B cell (primary cell): ENCODE measurements at regions not wholly inside any gene's neighbourhood (a gene's known extent, or its start where the extent isn't known, plus 50 kb on each side); places are given as distances from the start of the nearest gene placed in this dataset.
A peak's percentile ranks its signal among the peaks of the same experiment; 100 is the strongest.

ENCODE experiments used
- ATAC-seq: fragments of 200-7000 bp; cut with Tn5 transposase; one replicate; pipeline ENCODE4 v1.10.0; 2021; ENCODE audit warnings: low read depth, mild to moderate bottlenecking, moderate number of reproducible peaks, moderate library complexity
- CTCF ChIA-PET: fragments of 350-600 bp; sonication (Branson Sonifier 250); formaldehyde crosslinking; loops from one replicate; lab custom pipeline; 2021; ENCODE audit warnings: antibody characterized with exemption, inconsistent platforms; lab: Charles Lee
- POLR2A ChIA-PET: fragments of 350-600 bp; sonication (Branson Sonifier 250); formaldehyde crosslinking; loops from one replicate; lab custom pipeline; 2021; ENCODE audit warnings: antibody characterized with exemption; lab: Charles Lee
- DNase-seq: peaks from one replicate; pipeline ENCODE4 v3.0.0; 2013
- H2AFZ ChIP-seq: 2 replicates; pipeline ENCODE4 v1.6.1; 2012; ENCODE audit warnings: mild to moderate bottlenecking, low read depth, low read length; ENCODE audit not compliant: insufficient read depth, poor library complexity, severe bottlenecking
- H3K27ac ChIP-seq, 2 donors: 1 replicate in 1 of 2; 2 replicates in 1 of 2; pipeline ENCODE4 v1.5.1; 2012 to 2013; ENCODE audit warnings: low read length in 2 of 2, mild to moderate bottlenecking in 2 of 2, moderate library complexity in 1 of 2
- H3K27me3 ChIP-seq, 4 experiments: fragments of 200-600 bp in 1 of 4; sonication (generic) in 1 of 4; replicated peaks in 1 of 4; 1 replicate in 2 of 4; 2 replicates in 2 of 4; pipeline versions ENCODE4 v1.6.1 to v1.7.0; 2013 to 2016; ENCODE audit warnings: low read length in 3 of 4, mild to moderate bottlenecking in 2 of 4, mixed read lengths in 1 of 4, moderate library complexity in 1 of 4; ENCODE audit not compliant: insufficient read depth in 4 of 4, control insufficient read depth in 3 of 4; ENCODE audit errors: control extremely low read depth in 1 of 4
- H3K36me3 ChIP-seq, 2 experiments: replicated peaks in 1 of 2; 1 replicate in 1 of 2; 2 replicates in 1 of 2; pipeline versions ENCODE4 v1.6.1 to v1.7.1; 2013; ENCODE audit warnings: low read length in 1 of 2; ENCODE audit not compliant: insufficient read depth in 2 of 2, control insufficient read depth in 1 of 2; ENCODE audit errors: control extremely low read depth in 1 of 2, extremely low read depth in 1 of 2
- H3K4me1 ChIP-seq, 2 donors: fragments of 200-600 bp in 1 of 2; sonication (generic) in 1 of 2; 1 replicate in 1 of 2; 2 replicates in 1 of 2; pipeline versions ENCODE4 v1.5.1 to v1.6.1; 2013 to 2017; ENCODE audit warnings: low read length in 2 of 2; ENCODE audit not compliant: control insufficient read depth in 2 of 2, insufficient read depth in 2 of 2
- H3K4me2 ChIP-seq: replicated peaks from 2 replicates; pipeline ENCODE3; 2012; ENCODE audit warnings: mild to moderate bottlenecking, low read depth, low read length; ENCODE audit not compliant: poor library complexity, severe bottlenecking
- H3K4me3 ChIP-seq, 5 experiments: fragments of 200-600 bp in 1 of 5; sonication (generic) in 1 of 5; 1 replicate in 3 of 5; 2 replicates in 2 of 5; pipeline versions ENCODE4 v1.5.1 to v1.7.0; 2011 to 2016; ENCODE audit warnings: low read length in 4 of 5, mild to moderate bottlenecking in 4 of 5, low read depth in 2 of 5, control low read depth in 1 of 5, moderate library complexity in 1 of 5; ENCODE audit not compliant: insufficient read depth in 1 of 5; ENCODE audit errors: control extremely low read depth in 1 of 5, extremely low read depth in 1 of 5
- H3K79me2 ChIP-seq: fragments of 200-600 bp; sonication (generic); one replicate; pipeline ENCODE4 v1.6.0; 2016; ENCODE audit warnings: low read length; ENCODE audit not compliant: control insufficient read depth, insufficient read depth
- H3K9ac ChIP-seq: fragments of 200-600 bp; sonication (generic); 2 replicates; pipeline ENCODE4 v1.6.1; 2017; ENCODE audit warnings: mild to moderate bottlenecking, low read length, moderate library complexity
- H3K9me3 ChIP-seq, 3 donors: one replicate each; pipeline versions ENCODE4 v1.6.1 to v1.7.1; 2013; ENCODE audit warnings: low read length in 2 of 3; ENCODE audit not compliant: control insufficient read depth in 2 of 3, insufficient read depth in 1 of 3; ENCODE audit errors: control extremely low read depth in 1 of 3
- H4K20me1 ChIP-seq: 2 replicates; pipeline ENCODE4 v1.6.0; 2012; ENCODE audit warnings: mild to moderate bottlenecking, low read length; ENCODE audit not compliant: insufficient read depth, control insufficient read depth, poor library complexity, severe bottlenecking
- H3K27ac Mint-ChIP-seq: one replicate; pipeline ENCODE4 v1.8.0; 2021; ENCODE audit warnings: mixed read lengths
- H3K27me3 Mint-ChIP-seq: one replicate; pipeline ENCODE4 v1.8.0; 2021; ENCODE audit warnings: mixed read lengths
- H3K4me1 Mint-ChIP-seq: one replicate; pipeline ENCODE4 v1.8.0; 2021; ENCODE audit warnings: mixed read lengths
- H3K4me3 Mint-ChIP-seq: one replicate; pipeline ENCODE4 v1.8.0; 2021; ENCODE audit warnings: mixed read lengths
- H3K9me3 Mint-ChIP-seq: one replicate; pipeline ENCODE4 v1.8.0; 2022; ENCODE audit warnings: mixed read lengths; ENCODE audit not compliant: insufficient read depth
- EZH2 ChIP-seq: IDR thresholded peaks from 2 replicates; pipeline ENCODE4 v1.6.1; 2012; ENCODE audit warnings: borderline replicate concordance, low read depth, mild to moderate bottlenecking, moderate library complexity, low read length; ENCODE audit not compliant: insufficient read depth, poor library complexity, severe bottlenecking
- WGBS: methylation state at CpG from one replicate; pipeline ENCODE4 v1.1.5; 2013; ENCODE audit warnings: missing lambda C conversion rate; ENCODE audit not compliant: insufficient coverage; 5-methylcytosine and 5-hydroxymethylcytosine counted together
- intact Hi-C: fragments of 100-400 bp; cut with micrococcal nuclease; formaldehyde crosslinking; loops from one replicate; pipeline ENCODE4 v1.10.0; 2022
- TF ChIP-seq, protein P1 (sequence below): fragments of 200-600 bp; IDR thresholded peaks from one replicate; pipeline ENCODE4 v1.8.0; 2022; ENCODE audit warnings: antibody characterized with exemption, mild to moderate bottlenecking

DNA sequence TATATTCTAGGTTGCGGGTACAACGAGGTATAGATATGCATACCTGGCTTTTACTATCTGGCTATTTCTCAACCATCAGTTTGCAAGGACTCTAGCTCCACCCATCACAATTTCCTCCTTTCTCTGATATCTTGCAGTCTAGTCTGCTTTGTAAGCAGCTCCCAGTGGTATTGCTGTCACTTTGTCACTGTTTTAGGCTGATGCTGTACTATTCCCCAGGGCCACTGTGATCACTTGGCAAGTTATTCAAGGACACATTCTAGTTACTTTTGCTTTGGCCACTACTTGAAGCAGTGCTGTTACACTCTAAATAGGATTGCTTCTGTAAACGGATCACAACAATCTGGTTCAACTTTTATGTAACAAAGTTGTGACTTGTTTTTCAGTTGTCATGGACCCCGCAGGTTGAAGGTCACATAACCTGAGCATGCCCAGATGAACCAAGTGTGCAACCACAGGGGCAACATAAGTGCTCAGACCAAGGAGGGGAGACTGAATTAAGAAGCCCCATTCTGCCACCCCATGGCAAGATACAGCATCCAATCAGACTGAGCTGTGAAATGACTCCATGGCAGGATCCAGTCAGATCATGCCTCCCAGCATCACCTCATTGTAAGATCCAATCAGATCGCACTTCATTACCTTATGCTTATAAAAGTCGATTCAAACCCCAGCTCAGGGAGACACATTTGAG lies 588.4 kb upstream of the CITED2 start:
- no peak overlapping the region for H3K4me3 ChIP-seq
- no peaks in the 10 kb centered on the region for H3K27me3 ChIP-seq
- no peaks in the 10 kb centered on the region for H4K20me1 ChIP-seq
- no peak overlapping the region for H3K4me2 ChIP-seq
- ChIA-PET POLR2A (no interaction called here), CTCF (no interaction called here)
- H3K9me3 ChIP-seq = no peaks in the 10 kb centered on the region
- no peaks in the 10 kb centered on the region for H3K36me3 ChIP-seq
- intact Hi-C loops = no loop called here
- H3K27ac ChIP-seq = no peak overlapping the region
- no peak overlapping the region for H3K9ac ChIP-seq
- no peaks in the 10 kb centered on the region for H3K27me3 Mint-ChIP-seq
- H3K4me1 ChIP-seq = no peaks in the 10 kb centered on the region
- H3K9me3 Mint-ChIP-seq = no peaks in the 10 kb centered on the region
- no peak overlapping the region for H3K4me3 Mint-ChIP-seq
- DNase-seq (peak; percentile 9), ATAC-seq (no peak)
- H3K79me2 ChIP-seq = no peaks in the 10 kb centered on the region
- H2AFZ ChIP-seq = no peak overlapping the region
- H3K27ac Mint-ChIP-seq = no peak overlapping the region
- no peak for TF ChIP-seq EZH2
- TF ChIP-seq, protein P1, sequence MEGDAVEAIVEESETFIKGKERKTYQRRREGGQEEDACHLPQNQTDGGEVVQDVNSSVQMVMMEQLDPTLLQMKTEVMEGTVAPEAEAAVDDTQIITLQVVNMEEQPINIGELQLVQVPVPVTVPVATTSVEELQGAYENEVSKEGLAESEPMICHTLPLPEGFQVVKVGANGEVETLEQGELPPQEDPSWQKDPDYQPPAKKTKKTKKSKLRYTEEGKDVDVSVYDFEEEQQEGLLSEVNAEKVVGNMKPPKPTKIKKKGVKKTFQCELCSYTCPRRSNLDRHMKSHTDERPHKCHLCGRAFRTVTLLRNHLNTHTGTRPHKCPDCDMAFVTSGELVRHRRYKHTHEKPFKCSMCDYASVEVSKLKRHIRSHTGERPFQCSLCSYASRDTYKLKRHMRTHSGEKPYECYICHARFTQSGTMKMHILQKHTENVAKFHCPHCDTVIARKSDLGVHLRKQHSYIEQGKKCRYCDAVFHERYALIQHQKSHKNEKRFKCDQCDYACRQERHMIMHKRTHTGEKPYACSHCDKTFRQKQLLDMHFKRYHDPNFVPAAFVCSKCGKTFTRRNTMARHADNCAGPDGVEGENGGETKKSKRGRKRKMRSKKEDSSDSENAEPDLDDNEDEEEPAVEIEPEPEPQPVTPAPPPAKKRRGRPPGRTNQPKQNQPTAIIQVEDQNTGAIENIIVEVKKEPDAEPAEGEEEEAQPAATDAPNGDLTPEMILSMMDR = no peak
- no peaks in the 10 kb centered on the region for H3K4me1 Mint-ChIP-seq
- WGBS = 87% methylated on average over 6 of the region's 6 CpGs

DNA sequence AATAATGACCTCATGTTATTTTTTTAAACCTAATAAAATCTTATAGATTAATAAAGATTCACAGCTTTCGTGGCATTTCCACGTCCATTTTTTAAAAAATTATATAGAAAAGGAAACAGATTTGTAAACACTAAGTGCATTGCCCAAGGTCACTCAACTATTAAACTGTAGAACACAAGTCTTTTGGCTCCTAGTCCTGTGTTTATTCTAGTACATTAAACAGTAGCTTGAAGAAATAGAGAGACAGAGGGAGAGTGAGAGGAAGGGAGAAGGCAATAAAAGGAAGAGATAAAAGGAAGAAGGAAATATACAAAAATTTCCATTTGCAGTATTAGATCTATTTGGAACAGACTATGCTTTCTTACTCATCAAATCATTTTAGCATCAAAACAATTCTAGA lies 586.7 kb upstream of the CITED2 start:
- Mint-ChIP-seq H3K27me3 (no peaks in the 10 kb centered on the region), H3K27ac (no peak overlapping the region), H3K9me3 (no peaks in the 10 kb centered on the region), H3K4me3 (no peak overlapping the region), H3K4me1 (no peaks in the 10 kb centered on the region)
- no peak overlapping the region for H2AFZ ChIP-seq
- DNase-seq (no peak), ATAC-seq (no peak)
- intact Hi-C loops = no loop called here
- H3K9me3 ChIP-seq = no peaks in the 10 kb centered on the region
- no CpG with 5 or more reads among the region's 2 CpGs for WGBS
- ChIA-PET POLR2A (no interaction called here), CTCF (no interaction called here)
- no peak for TF ChIP-seq EZH2
- TF ChIP-seq, protein P1 = no peak
- H3K4me3 ChIP-seq = no peak overlapping the region
- H4K20me1 ChIP-seq = no peaks in the 10 kb centered on the region
- H3K79me2 ChIP-seq = no peaks in the 10 kb centered on the region
- no peak overlapping the region for H3K9ac ChIP-seq
- no peak overlapping the region for H3K4me2 ChIP-seq
- H3K27me3 ChIP-seq = no peaks in the 10 kb centered on the region
- no peaks in the 10 kb centered on the region for H3K4me1 ChIP-seq
- no peak overlapping the region for H3K27ac ChIP-seq
- H3K36me3 ChIP-seq = no peaks in the 10 kb centered on the region
